GM23338 (cell line): ENCODE measurements at regions not wholly inside any gene's neighbourhood (a gene's known extent, or its start where the extent isn't known, plus 50 kb on each side); places are given as distances from the start of the nearest gene placed in this dataset.

Experiments
- CREB1 ChIP-seq: fragments of 250-450 bp; sonication (Bioruptor Pico); IDR thresholded peaks from 2 replicates; pipeline ENCODE4 v1.5.0; 2020; ENCODE audit warnings: low read depth, mild to moderate bottlenecking, moderate library complexity
- ETS1 ChIP-seq: IDR thresholded peaks from 2 replicates; pipeline ENCODE4 v1.6.1; 2016; ENCODE audit warnings: antibody characterized with exemption
- EZH2 ChIP-seq: fragments of 200-600 bp; sonication (generic); IDR thresholded peaks from one replicate; pipeline ENCODE4 v1.8.0; 2017; ENCODE audit warnings: antibody characterized with exemption, mild to moderate bottlenecking, low read depth; ENCODE audit not compliant: unreplicated experiment
- EZH2phosphoT487 ChIP-seq: fragments of 200-600 bp; sonication (generic); IDR thresholded peaks from one replicate; pipeline ENCODE4 v1.8.1; 2018; ENCODE audit warnings: antibody characterized with exemption; ENCODE audit not compliant: unreplicated experiment
- JUNB ChIP-seq: IDR thresholded peaks from one replicate; pipeline ENCODE4 v1.6.1; 2016; ENCODE audit warnings: antibody characterized with exemption; ENCODE audit not compliant: unreplicated experiment
- NANOG ChIP-seq: IDR thresholded peaks from 2 replicates; pipeline ENCODE4 v1.6.1; 2016; ENCODE audit warnings: antibody characterized with exemption, borderline replicate concordance
- POLR2AphosphoS5 ChIP-seq: IDR thresholded peaks from 2 replicates; pipeline ENCODE4 v1.6.1; 2016; ENCODE audit warnings: antibody characterized with exemption, low read depth
- STAT1 ChIP-seq: IDR thresholded peaks from one replicate; pipeline ENCODE4 v1.6.1; 2016; ENCODE audit warnings: antibody characterized with exemption; ENCODE audit not compliant: unreplicated experiment
- ZNF114 ChIP-seq: fragments of 250-450 bp; sonication (Bioruptor Pico); IDR thresholded peaks from 2 replicates; pipeline ENCODE4 v1.5.0; 2020; ENCODE audit warnings: mild to moderate bottlenecking, moderate library complexity
- TF ChIP-seq, protein P1 (sequence below), 2 experiments: fragments of 200-600 bp in 1 of 2; sonication (generic) in 1 of 2; conservative IDR thresholded peaks; 2 replicates each; pipeline versions ENCODE4 v1.5.1 to v1.6.1; 2016 to 2017; ENCODE audit warnings: antibody characterized with exemption in 2 of 2, low read depth in 2 of 2, mild to moderate bottlenecking in 2 of 2, moderate library complexity in 1 of 2
- TF ChIP-seq, protein P2 (sequence below): fragments of 250-450 bp; sonication (Bioruptor Pico); IDR thresholded peaks from 2 replicates; pipeline ENCODE4 v1.5.0; 2020; ENCODE audit warnings: mild to moderate bottlenecking, moderate library complexity
- TF ChIP-seq, protein P3 (sequence below): IDR thresholded peaks from one replicate; pipeline ENCODE4 v1.6.1; 2018; ENCODE audit warnings: antibody characterized with exemption; ENCODE audit not compliant: unreplicated experiment

GRCh38 chr1:59215766-59216291 lies 81.1 kb upstream of the FGGY start:
- no peak for TF ChIP-seq EZH2
- TF ChIP-seq, protein P1, sequence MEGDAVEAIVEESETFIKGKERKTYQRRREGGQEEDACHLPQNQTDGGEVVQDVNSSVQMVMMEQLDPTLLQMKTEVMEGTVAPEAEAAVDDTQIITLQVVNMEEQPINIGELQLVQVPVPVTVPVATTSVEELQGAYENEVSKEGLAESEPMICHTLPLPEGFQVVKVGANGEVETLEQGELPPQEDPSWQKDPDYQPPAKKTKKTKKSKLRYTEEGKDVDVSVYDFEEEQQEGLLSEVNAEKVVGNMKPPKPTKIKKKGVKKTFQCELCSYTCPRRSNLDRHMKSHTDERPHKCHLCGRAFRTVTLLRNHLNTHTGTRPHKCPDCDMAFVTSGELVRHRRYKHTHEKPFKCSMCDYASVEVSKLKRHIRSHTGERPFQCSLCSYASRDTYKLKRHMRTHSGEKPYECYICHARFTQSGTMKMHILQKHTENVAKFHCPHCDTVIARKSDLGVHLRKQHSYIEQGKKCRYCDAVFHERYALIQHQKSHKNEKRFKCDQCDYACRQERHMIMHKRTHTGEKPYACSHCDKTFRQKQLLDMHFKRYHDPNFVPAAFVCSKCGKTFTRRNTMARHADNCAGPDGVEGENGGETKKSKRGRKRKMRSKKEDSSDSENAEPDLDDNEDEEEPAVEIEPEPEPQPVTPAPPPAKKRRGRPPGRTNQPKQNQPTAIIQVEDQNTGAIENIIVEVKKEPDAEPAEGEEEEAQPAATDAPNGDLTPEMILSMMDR (conservative IDR thresholded peaks at IDR 0.05; ENCODE audit: low read depth in 2 of 2), result no peak
- TF ChIP-seq POLR2AphosphoS5, result no peak
- TF ChIP-seq, protein P2, sequence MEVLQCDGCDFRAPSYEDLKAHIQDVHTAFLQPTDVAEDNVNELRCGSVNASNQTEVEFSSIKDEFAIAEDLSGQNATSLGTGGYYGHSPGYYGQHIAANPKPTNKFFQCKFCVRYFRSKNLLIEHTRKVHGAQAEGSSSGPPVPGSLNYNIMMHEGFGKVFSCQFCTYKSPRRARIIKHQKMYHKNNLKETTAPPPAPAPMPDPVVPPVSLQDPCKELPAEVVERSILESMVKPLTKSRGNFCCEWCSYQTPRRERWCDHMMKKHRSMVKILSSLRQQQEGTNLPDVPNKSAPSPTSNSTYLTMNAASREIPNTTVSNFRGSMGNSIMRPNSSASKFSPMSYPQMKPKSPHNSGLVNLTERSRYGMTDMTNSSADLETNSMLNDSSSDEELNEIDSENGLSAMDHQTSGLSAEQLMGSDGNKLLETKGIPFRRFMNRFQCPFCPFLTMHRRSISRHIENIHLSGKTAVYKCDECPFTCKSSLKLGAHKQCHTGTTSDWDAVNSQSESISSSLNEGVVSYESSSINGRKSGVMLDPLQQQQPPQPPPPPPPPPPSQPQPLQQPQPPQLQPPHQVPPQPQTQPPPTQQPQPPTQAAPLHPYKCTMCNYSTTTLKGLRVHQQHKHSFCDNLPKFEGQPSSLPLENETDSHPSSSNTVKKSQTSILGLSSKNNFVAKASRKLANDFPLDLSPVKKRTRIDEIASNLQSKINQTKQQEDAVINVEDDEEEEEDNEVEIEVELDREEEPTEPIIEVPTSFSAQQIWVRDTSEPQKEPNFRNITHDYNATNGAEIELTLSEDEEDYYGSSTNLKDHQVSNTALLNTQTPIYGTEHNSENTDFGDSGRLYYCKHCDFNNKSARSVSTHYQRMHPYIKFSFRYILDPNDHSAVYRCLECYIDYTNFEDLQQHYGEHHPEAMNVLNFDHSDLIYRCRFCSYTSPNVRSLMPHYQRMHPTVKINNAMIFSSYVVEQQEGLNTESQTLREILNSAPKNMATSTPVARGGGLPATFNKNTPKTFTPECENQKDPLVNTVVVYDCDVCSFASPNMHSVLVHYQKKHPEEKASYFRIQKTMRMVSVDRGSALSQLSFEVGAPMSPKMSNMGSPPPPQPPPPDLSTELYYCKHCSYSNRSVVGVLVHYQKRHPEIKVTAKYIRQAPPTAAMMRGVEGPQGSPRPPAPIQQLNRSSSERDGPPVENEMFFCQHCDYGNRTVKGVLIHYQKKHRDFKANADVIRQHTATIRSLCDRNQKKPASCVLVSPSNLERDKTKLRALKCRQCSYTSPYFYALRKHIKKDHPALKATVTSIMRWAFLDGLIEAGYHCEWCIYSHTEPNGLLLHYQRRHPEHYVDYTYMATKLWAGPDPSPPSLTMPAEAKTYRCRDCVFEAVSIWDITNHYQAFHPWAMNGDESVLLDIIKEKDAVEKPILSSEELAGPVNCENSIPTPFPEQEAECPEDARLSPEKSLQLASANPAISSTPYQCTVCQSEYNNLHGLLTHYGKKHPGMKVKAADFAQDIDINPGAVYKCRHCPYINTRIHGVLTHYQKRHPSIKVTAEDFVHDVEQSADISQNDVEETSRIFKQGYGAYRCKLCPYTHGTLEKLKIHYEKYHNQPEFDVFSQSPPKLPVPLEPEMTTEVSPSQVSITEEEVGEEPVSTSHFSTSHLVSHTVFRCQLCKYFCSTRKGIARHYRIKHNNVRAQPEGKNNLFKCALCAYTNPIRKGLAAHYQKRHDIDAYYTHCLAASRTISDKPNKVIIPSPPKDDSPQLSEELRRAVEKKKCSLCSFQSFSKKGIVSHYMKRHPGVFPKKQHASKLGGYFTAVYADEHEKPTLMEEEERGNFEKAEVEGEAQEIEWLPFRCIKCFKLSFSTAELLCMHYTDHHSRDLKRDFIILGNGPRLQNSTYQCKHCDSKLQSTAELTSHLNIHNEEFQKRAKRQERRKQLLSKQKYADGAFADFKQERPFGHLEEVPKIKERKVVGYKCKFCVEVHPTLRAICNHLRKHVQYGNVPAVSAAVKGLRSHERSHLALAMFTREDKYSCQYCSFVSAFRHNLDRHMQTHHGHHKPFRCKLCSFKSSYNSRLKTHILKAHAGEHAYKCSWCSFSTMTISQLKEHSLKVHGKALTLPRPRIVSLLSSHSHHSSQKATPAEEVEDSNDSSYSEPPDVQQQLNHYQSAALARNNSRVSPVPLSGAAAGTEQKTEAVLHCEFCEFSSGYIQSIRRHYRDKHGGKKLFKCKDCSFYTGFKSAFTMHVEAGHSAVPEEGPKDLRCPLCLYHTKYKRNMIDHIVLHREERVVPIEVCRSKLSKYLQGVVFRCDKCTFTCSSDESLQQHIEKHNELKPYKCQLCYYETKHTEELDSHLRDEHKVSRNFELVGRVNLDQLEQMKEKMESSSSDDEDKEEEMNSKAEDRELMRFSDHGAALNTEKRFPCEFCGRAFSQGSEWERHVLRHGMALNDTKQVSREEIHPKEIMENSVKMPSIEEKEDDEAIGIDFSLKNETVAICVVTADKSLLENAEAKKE, result no peak
- no peak for TF ChIP-seq CREB1 (CRISPR knock-in tag)
- TF ChIP-seq, protein P3, sequence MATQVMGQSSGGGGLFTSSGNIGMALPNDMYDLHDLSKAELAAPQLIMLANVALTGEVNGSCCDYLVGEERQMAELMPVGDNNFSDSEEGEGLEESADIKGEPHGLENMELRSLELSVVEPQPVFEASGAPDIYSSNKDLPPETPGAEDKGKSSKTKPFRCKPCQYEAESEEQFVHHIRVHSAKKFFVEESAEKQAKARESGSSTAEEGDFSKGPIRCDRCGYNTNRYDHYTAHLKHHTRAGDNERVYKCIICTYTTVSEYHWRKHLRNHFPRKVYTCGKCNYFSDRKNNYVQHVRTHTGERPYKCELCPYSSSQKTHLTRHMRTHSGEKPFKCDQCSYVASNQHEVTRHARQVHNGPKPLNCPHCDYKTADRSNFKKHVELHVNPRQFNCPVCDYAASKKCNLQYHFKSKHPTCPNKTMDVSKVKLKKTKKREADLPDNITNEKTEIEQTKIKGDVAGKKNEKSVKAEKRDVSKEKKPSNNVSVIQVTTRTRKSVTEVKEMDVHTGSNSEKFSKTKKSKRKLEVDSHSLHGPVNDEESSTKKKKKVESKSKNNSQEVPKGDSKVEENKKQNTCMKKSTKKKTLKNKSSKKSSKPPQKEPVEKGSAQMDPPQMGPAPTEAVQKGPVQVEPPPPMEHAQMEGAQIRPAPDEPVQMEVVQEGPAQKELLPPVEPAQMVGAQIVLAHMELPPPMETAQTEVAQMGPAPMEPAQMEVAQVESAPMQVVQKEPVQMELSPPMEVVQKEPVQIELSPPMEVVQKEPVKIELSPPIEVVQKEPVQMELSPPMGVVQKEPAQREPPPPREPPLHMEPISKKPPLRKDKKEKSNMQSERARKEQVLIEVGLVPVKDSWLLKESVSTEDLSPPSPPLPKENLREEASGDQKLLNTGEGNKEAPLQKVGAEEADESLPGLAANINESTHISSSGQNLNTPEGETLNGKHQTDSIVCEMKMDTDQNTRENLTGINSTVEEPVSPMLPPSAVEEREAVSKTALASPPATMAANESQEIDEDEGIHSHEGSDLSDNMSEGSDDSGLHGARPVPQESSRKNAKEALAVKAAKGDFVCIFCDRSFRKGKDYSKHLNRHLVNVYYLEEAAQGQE, result no peak
- no peak for TF ChIP-seq EZH2phosphoT487
- no peak for TF ChIP-seq ETS1
- no peak for TF ChIP-seq JUNB
- TF ChIP-seq ZNF114 (CRISPR knock-in tag), result no peak
- TF ChIP-seq STAT1, result no peak
- no peak for TF ChIP-seq NANOG
